Trophoblast cell (in vitro differentiated cells and primary cell): ENCODE measurements at regions not wholly inside any gene's neighbourhood (a gene's known extent, or its start where the extent isn't known, plus 50 kb on each side); places are given as distances from the start of the nearest gene placed in this dataset.

Experiments
- DNase-seq, 2 donors: peaks; one replicate each; pipeline ENCODE4 v3.0.0-alpha.2; 2016
- H2AFZ ChIP-seq: 2 replicates; pipeline ENCODE4 v1.6.1; 2013; ENCODE audit warnings: low read length, moderate library complexity, mild to moderate bottlenecking; ENCODE audit not compliant: insufficient read depth, poor library complexity
- H2AK5ac ChIP-seq: 2 replicates; pipeline ENCODE4 v1.6.1; 2013; ENCODE audit warnings: mild to moderate bottlenecking, low read length
- H2BK120ac ChIP-seq: 2 replicates; pipeline ENCODE4 v1.6.1; 2013; ENCODE audit warnings: low read length, mild to moderate bottlenecking, moderate library complexity; ENCODE audit not compliant: insufficient read depth, poor library complexity
- H2BK12ac ChIP-seq: 2 replicates; pipeline ENCODE4 v1.6.1; 2013; ENCODE audit warnings: mild to moderate bottlenecking, low read length, moderate library complexity
- H2BK5ac ChIP-seq: 2 replicates; pipeline ENCODE4 v1.6.1; 2013; ENCODE audit warnings: low read length, low read depth, moderate library complexity, mild to moderate bottlenecking; ENCODE audit not compliant: poor library complexity
- H3K14ac ChIP-seq: 2 replicates; pipeline ENCODE4 v1.6.1; 2013; ENCODE audit warnings: mild to moderate bottlenecking, low read length
- H3K18ac ChIP-seq: 2 replicates; pipeline ENCODE4 v1.6.1; 2013; ENCODE audit warnings: mild to moderate bottlenecking, low read length
- H3K23ac ChIP-seq: 2 replicates; pipeline ENCODE4 v1.6.1; 2013; ENCODE audit warnings: low read length
- H3K27ac ChIP-seq: 2 replicates; pipeline ENCODE4 v1.5.1; 2013; ENCODE audit warnings: low read depth, mild to moderate bottlenecking, inconsistent platforms, low read length, moderate library complexity
- H3K27me3 ChIP-seq: 2 replicates; pipeline ENCODE4 v1.6.1; 2013; ENCODE audit warnings: inconsistent platforms, mild to moderate bottlenecking, low read length, moderate library complexity; ENCODE audit not compliant: insufficient read depth
- H3K36me3 ChIP-seq, 2 experiments: 1 replicate in 1 of 2; 2 replicates in 1 of 2; pipeline ENCODE4 v1.6.1; 2013; ENCODE audit warnings: low read length in 2 of 2, mild to moderate bottlenecking in 2 of 2, moderate library complexity in 1 of 2; ENCODE audit not compliant: insufficient read depth in 2 of 2, control insufficient read depth in 1 of 2
- H3K4ac ChIP-seq: 2 replicates; pipeline ENCODE4 v1.6.1; 2013; ENCODE audit warnings: low read depth, mild to moderate bottlenecking, low read length, moderate library complexity
- H3K4me1 ChIP-seq, 2 experiments: 1 replicate in 1 of 2; 2 replicates in 1 of 2; pipeline ENCODE4 v1.6.1; 2013; ENCODE audit warnings: low read length in 2 of 2, mild to moderate bottlenecking in 2 of 2, moderate library complexity in 1 of 2; ENCODE audit not compliant: insufficient read depth in 2 of 2, control insufficient read depth in 1 of 2
- H3K4me2 ChIP-seq: 2 replicates; pipeline ENCODE4 v1.6.1; 2013; ENCODE audit warnings: inconsistent platforms, mild to moderate bottlenecking, low read length, moderate library complexity
- H3K4me3 ChIP-seq: 2 replicates; pipeline ENCODE4 v1.5.1; 2013; ENCODE audit warnings: mild to moderate bottlenecking, low read depth, low read length, inconsistent platforms
- H3K79me1 ChIP-seq: one replicate; pipeline ENCODE4 v1.6.1; 2013; ENCODE audit warnings: low read length
- H3K79me2 ChIP-seq: 2 replicates; pipeline ENCODE4 v1.6.1; 2013; ENCODE audit warnings: low read length, mild to moderate bottlenecking; ENCODE audit not compliant: control insufficient read depth, insufficient read depth, poor library complexity
- H3K9ac ChIP-seq: 2 replicates; pipeline ENCODE4 v1.6.1; 2013; ENCODE audit warnings: mild to moderate bottlenecking, low read length
- H3K9me3 ChIP-seq: 2 replicates; pipeline ENCODE4 v1.6.1; 2013; ENCODE audit warnings: low read depth, mild to moderate bottlenecking, control low read depth, inconsistent platforms, low read length; ENCODE audit not compliant: insufficient read depth
- H4K12ac ChIP-seq: 2 replicates; pipeline ENCODE4 v1.6.1; 2013; ENCODE audit warnings: low read depth, mild to moderate bottlenecking, low read length, moderate library complexity
- H4K8ac ChIP-seq: 2 replicates; pipeline ENCODE4 v1.6.1; 2013; ENCODE audit warnings: low read depth, mild to moderate bottlenecking, low read length, moderate library complexity
- H4K91ac ChIP-seq: one replicate; pipeline ENCODE4 v1.6.1; 2013; ENCODE audit warnings: low read depth, mild to moderate bottlenecking, low read length, moderate library complexity
- WGBS: extraction: QIAGEN DNeasy Blood & Tissue Kit; methylation state at CpG from one replicate; pipeline ENCODE4 v1.1.7; 2013; ENCODE audit warnings: missing lambda C conversion rate; ENCODE audit not compliant: insufficient read length, insufficient coverage; ENCODE audit errors: extremely low coverage; 5-methylcytosine and 5-hydroxymethylcytosine counted together

GRCh38 chr12:65672441-65672840, 151.8 kb upstream of the HMGA2 start:
- H3K9ac ChIP-seq: no peak overlapping the region
- no peak overlapping the region for H4K12ac ChIP-seq
- no peak for DNase-seq
- no peak overlapping the region for H3K4me3 ChIP-seq
- peak overlapping the region; percentile 51 for H4K91ac ChIP-seq
- no peaks in the 10 kb centered on the region for H3K4me1 ChIP-seq
- no peak overlapping the region for H3K4ac ChIP-seq
- no peaks in the 10 kb centered on the region for H3K79me1 ChIP-seq
- H3K18ac ChIP-seq: no peak overlapping the region
- H3K27me3 ChIP-seq: no peaks in the 10 kb centered on the region
- no peak overlapping the region for H3K27ac ChIP-seq
- no peak overlapping the region for H3K4me2 ChIP-seq
- no peak overlapping the region for H4K8ac ChIP-seq
- H3K23ac ChIP-seq: no peak overlapping the region
- H3K9me3 ChIP-seq: no peaks in the 10 kb centered on the region
- no peak overlapping the region for H2BK5ac ChIP-seq
- no peak overlapping the region for H2AK5ac ChIP-seq
- no peaks in the 10 kb centered on the region for H3K36me3 ChIP-seq
- H2BK120ac ChIP-seq: no peak overlapping the region
- WGBS: no CpG with 5 or more reads among the region's 4 CpGs
- H2BK12ac ChIP-seq: peak overlapping the region; percentile 23
- no peaks in the 10 kb centered on the region for H3K79me2 ChIP-seq
- H3K14ac ChIP-seq: no peak overlapping the region
- no peak overlapping the region for H2AFZ ChIP-seq

- no peak overlapping the region for H2BK12ac ChIP-seq
- H3K27me3 ChIP-seq: no peaks in the 10 kb centered on the region
- no peaks in the 10 kb centered on the region for H3K36me3 ChIP-seq
- no peak overlapping the region for H3K4me2 ChIP-seq
- H2AFZ ChIP-seq: no peak overlapping the region
- no peak overlapping the region for H3K4ac ChIP-seq
- no peak overlapping the region for H3K9ac ChIP-seq
- H3K79me1 ChIP-seq: no peaks in the 10 kb centered on the region
- no peak overlapping the region for H4K91ac ChIP-seq
- no peaks in the 10 kb centered on the region for H3K9me3 ChIP-seq
- H2BK120ac ChIP-seq: no peak overlapping the region
- no peak overlapping the region for H3K27ac ChIP-seq
- DNase-seq: no peak
- H3K23ac ChIP-seq: no peak overlapping the region
- H4K8ac ChIP-seq: no peak overlapping the region
- no peak overlapping the region for H3K4me3 ChIP-seq
- H3K79me2 ChIP-seq: no peaks in the 10 kb centered on the region
- no peak overlapping the region for H3K14ac ChIP-seq
- H4K12ac ChIP-seq: no peak overlapping the region
- H3K18ac ChIP-seq: no peak overlapping the region
- H2BK5ac ChIP-seq: no peak overlapping the region
- H3K4me1 ChIP-seq: no peaks in the 10 kb centered on the region
- no peak overlapping the region for H2AK5ac ChIP-seq
Observed at GRCh38 chr12:65673156-65673690, 151.1 kb upstream of the HMGA2 start.

- Histone ChIP-seq H3K79me2 (no peaks in the 10 kb centered on the region), H3K4me2 (no peak overlapping the region), H2AK5ac (no peak overlapping the region), H3K14ac (no peak overlapping the region), H4K12ac (no peak overlapping the region), H2BK5ac (no peak overlapping the region), H3K4me3 (no peak overlapping the region), H2AFZ (no peak overlapping the region), H2BK120ac (no peak overlapping the region), H3K4ac (no peak overlapping the region), H3K9ac (no peak overlapping the region), H4K8ac (no peak overlapping the region), H3K23ac (no peak overlapping the region), H3K18ac (no peak overlapping the region), H2BK12ac (no peak overlapping the region), H3K4me1 (no peaks in the 10 kb centered on the region), H3K36me3 (no peaks in the 10 kb centered on the region), H3K9me3 (no peaks in the 10 kb centered on the region), H4K91ac (no peak overlapping the region), H3K79me1 (no peaks in the 10 kb centered on the region), H3K27ac (no peak overlapping the region), H3K27me3 (no peaks in the 10 kb centered on the region)
- no peak for DNase-seq
Observed at GRCh38 chr12:65673732-65674131, 150.6 kb upstream of the HMGA2 start.

GRCh38 chr12:65675141-65675621, 149.1 kb upstream of the HMGA2 start:
- no peak overlapping the region for H3K27ac ChIP-seq
- no peak overlapping the region for H3K18ac ChIP-seq
- no peak overlapping the region for H2BK5ac ChIP-seq
- no peak overlapping the region for H3K4ac ChIP-seq
- no peak overlapping the region for H3K14ac ChIP-seq
- no peak overlapping the region for H4K8ac ChIP-seq
- no peak overlapping the region for H3K4me3 ChIP-seq
- no peak overlapping the region for H2BK120ac ChIP-seq
- DNase-seq: no peak
- no peaks in the 10 kb centered on the region for H3K27me3 ChIP-seq
- no peak overlapping the region for H2AK5ac ChIP-seq
- H3K79me2 ChIP-seq: no peaks in the 10 kb centered on the region
- no peak overlapping the region for H4K12ac ChIP-seq
- H3K4me2 ChIP-seq: no peak overlapping the region
- H3K36me3 ChIP-seq: no peaks in the 10 kb centered on the region
- no peak overlapping the region for H2BK12ac ChIP-seq
- H4K91ac ChIP-seq: no peak overlapping the region
- no peaks in the 10 kb centered on the region for H3K9me3 ChIP-seq
- no peak overlapping the region for H3K23ac ChIP-seq
- H3K9ac ChIP-seq: no peak overlapping the region
- H3K4me1 ChIP-seq: no peaks in the 10 kb centered on the region
- WGBS: no CpG with 5 or more reads among the region's 1 CpG
- no peaks in the 10 kb centered on the region for H3K79me1 ChIP-seq
- H2AFZ ChIP-seq: no peak overlapping the region
